HG03064 (cell line): ENCODE measurements at regions not wholly inside any gene's neighbourhood (a gene's known extent, or its start where the extent isn't known, plus 50 kb on each side); places are given as distances from the start of the nearest gene placed in this dataset.
"Not testable (repeated sequence)": the region's sequence is repeated elsewhere in the genome, so short reads cannot be mapped to it uniquely, and the experiment has no call there.

Source experiments
- ATAC-seq: cut with Tn5 transposase; IDR thresholded peaks from one replicate; pipeline ENCODE4 v1.9.1; 2021; ENCODE audit warnings: low read depth; ENCODE audit not compliant: unreplicated experiment

DNA sequence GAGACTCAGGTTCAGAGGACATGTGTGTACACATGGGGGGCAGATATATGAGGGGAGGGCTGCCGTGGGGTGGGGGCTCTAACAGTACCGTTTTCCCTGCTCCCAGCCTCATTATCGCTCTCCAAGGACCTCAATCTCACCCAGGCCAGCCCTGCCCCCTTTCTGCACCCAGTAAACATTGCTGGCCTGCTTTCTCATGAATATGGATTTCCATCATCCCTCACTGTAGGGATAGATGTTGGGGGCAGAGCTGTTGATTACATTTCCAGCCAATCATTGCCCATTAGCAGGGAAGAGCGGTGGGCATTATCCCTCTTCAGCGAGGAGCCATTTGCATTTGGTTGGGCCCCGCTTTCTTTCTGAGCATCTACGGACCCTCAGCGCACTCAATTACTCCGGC lies 273.8 kb downstream of the RPS6KC1 start:
- ATAC-seq, result no peak

DNA sequence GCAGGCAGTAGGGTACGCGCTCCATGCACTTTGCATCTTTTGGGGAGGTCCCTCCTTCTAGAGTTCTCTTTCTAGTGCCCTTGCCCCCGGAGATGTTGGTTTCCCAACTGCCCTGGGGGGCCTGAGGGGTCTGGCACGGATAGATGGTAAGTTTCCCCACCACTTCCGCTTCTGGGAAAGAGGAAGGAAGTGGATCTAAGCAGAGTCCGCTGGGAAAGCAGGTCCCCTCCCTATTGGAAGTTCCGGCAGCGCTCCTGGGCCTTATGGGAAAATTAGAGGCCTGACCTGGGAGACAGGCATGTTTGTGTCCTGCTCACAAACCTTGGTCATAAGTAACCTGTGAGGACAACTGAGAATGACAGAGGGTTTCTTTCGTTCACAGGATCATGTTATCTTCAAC lies 274.4 kb downstream of the RPS6KC1 start:
- ATAC-seq, result no peak

DNA sequence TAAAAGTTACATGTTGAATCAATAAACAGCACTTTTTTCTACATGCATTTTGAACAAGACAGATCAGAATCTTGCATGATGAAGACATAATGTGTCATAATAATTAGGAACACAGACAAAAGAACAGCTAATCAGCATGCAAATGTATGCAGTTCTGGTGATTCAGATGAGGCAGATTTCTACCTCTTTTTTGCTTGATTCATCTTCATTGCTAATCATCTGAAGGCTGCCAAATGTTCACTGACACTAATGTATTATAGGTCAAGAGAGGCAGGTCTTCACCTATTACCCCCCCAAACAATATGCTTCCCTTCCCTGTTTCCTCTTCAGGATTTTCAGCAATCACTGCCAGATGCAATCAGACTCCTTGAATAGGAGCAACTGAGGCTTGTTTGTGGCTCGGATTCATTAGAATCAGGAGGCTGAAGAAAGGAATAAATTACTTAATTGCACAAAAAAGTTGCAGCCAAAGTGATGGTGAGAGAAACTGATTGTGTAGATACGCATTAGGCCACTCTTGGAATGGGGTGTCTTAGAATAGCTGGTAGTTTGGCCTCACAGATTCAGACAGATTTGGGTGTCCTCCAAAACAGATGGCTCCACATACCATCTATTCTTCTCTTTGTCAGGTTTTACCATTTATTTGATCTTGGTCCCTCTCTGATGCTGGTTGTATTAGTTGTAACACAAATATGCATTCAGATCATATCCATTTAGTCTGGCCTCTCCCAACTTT lies 275.4 kb downstream of the RPS6KC1 start:
- ATAC-seq, result no peak

GRCh38 chr1:213327017-213327667 lies 276.1 kb downstream of the RPS6KC1 start:
- no peak for ATAC-seq

- ATAC-seq, result no peak
Measured at GRCh38 chr1:213329406-213330008, 278.5 kb downstream of the RPS6KC1 start.

GRCh38 chr1:213330281-213330680 lies 279.2 kb downstream of the RPS6KC1 start:
- ATAC-seq, result no peak

- ATAC-seq, result no peak
Measured at GRCh38 chr1:213331631-213332175, 280.7 kb downstream of the RPS6KC1 start.

GRCh38 chr1:213332491-213332890 lies 281.4 kb downstream of the RPS6KC1 start:
- no peak for ATAC-seq

DNA sequence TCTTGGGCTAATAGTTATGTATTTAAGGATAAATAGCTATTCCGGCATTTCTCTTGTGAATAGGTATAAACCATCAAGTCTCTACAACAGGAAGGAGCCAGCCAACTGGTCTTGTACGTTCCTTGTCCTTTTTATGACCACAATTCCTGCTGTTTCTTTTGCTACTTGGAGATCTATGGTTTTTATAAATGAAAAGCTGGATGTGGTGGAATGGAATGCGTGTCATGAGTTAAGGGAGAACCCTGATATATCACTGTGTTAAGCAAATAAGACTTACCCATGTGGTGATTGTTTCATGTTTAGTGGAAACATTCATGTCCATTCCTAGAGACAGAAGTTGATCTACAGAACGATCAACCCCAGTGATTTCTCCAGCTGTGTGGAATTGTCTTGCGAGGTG lies 282.1 kb downstream of the RPS6KC1 start:
- no peak for ATAC-seq

DNA sequence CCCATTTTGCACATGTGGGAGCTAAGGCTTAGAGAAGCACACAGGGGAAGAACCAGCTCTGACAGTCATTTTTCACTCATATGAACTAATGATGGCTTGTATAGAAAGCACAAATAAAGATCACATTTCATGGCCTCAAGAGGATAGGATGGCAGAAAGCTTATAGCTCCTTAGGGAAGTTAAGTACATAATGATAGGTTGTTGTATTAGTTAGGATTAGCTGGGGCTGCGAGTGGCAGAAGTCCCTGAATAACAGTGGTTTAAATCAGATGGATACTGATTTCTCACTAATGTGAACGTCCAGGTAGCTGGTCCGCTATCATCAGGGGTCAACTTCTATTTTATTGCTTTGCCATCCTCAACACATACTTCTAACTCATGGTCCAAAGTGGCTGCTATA lies 284.0 kb downstream of the RPS6KC1 start:
- ATAC-seq, result no peak

- no peak for ATAC-seq
Measured at GRCh38 chr1:213337025-213337678, 286.1 kb downstream of the RPS6KC1 start.

- ATAC-seq, result no peak
Measured at GRCh38 chr1:213340593-213340992, 289.6 kb downstream of the RPS6KC1 start.

DNA sequence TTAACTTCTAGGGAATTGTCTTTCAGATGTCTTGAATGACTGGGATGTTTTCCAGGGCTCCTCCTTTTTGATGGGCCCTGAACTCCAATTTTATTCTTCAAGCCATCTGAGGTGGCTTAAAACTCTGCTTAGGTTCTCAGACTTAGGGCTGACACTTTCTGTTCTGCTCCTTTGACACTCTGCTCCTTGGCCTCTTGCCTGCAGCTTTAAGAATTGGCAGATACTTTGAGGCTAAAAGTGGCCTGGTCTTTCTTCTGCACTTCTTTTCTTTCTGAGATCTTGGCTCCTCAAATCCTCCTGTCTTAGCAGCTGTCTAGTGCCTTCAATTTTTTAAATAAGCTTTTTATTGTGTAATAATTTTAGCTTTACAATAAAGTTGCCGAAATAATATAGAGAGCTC lies 294.6 kb downstream of the RPS6KC1 start:
- ATAC-seq, result no peak

GRCh38 chr1:213357403-213357802 lies 306.4 kb downstream of the RPS6KC1 start:
- ATAC-seq, result no peak

DNA sequence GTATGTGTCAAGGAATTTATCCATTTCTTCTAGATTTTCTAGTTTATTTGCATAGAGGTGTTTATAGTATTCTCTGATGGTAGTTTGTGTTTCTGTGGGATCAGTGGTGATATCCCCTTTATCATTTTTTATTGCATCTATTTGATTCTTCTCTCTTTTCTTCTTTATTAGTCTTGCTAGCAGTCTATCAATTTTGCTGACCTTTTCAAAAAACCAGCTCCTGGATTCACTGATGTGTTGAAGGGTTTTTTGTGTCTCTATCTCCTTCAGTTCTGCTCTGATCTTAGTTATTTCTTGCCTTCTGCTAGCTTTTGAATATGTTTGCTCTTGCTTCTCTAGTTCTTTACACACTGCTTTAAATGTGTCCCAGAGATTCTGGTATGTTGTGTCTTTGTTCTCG lies 307.3 kb downstream of the RPS6KC1 start:
- not testable (repeated sequence) for ATAC-seq

DNA sequence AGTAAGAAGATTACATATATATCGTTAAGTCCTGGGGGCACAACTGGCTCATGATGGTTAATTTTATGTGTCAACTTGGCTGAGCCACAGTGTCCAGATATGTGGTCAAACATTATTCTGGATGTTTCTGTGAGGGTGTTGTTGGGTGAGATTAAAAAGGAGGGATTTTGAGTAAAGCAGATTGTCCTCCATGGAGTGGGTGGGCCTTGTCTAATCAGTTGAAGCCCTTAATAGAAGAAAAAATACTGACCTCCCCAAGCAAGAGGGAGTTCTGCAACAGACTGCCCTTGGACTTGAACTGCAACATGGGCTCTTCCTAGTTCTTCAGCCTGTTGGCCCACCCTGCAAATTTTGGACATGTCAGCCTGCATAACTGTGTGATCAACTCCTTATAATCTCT lies 311.6 kb downstream of the RPS6KC1 start:
- no peak for ATAC-seq

DNA sequence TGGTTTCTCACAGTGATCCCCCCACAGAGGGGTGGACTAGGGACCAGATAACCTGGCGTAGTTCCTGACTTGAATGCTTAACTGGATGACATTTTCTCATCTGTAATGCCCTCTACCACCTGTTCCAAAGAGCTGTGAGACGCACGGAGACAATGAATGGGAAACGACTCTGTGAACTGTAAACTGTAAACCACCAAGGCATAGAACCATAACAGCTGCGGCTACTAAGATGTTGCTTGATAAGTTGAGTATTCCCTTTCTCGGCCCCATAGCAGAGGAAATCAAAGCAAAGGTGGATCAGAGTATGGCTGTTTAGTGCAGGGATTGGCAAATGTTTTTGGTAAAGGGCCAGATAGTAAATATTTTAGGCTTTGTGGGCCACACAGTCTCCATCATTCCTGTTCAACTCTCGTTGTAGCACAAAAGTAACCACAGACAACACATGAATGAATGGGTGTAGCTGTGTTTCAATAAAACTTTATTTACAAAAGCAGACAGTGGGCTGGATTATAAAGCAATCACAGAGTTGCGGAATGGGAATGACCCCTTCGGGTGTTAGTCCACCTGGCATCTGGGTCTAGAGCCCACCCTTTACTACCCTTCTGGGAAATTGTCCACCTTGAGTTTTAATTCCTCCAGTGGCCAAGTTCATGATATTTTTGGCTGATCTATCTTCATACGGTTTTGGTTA lies 315.2 kb downstream of the RPS6KC1 start:
- ATAC-seq, result no peak

DNA sequence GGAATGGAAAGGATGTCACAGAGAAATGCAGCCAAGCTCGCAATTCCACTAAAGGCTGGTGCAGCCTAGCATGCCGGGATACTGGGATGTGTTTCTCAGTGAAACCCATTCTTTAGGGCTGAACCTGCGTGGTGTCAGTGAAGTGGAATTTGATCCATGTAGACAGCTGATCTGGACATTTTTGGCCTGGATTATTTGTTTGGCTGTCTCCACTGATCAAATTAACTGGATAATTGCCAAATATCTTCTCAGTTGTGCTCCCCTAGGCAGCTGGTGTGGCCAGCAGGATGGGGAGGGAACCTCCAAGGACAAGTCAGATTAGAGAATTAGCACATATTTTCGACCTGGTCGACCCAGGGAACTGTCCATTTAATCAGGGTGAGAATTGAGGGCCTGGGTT lies 318.4 kb downstream of the RPS6KC1 start:
- no peak for ATAC-seq

GRCh38 chr1:213370523-213370922 lies 319.5 kb downstream of the RPS6KC1 start:
- ATAC-seq, result no peak

DNA sequence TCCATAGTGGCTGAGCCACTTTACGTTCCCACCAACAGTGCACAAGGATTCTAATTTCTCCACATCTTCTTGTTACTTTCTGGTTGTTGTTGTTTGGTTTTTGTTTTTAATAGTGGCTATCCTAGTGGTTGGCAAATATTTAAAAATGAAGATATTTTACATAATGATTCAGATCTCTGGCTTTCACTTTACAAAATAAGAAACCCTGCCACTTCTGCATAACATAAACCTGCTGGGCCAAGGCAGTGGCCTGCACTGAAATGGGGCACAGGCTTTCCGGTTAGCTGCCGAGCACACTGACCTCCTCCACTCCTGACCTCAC lies 320.4 kb downstream of the RPS6KC1 start:
- ATAC-seq, result no peak
